ENCODE measurements at regions not wholly inside any gene's neighbourhood (a gene's known extent, or its start where the extent isn't known, plus 50 kb on each side); places are given as distances from the start of the nearest gene placed in this dataset.

- Histone ChIP-seq H2AFZ (ENCODE audit: low read length) (no peak overlapping the region), H3K9me3 (ENCODE audit: low read length) (no peaks in the 10 kb centered on the region), H4K20me1 (ENCODE audit: insufficient read depth, low read length) (no peaks in the 10 kb centered on the region), H3K27me3 (ENCODE audit: insufficient read depth, low read length) (no peaks in the 10 kb centered on the region), H3K4me1 (ENCODE audit: insufficient read depth, low read length, severe bottlenecking) (no peaks in the 10 kb centered on the region), H3K4me3 (ENCODE audit: low read depth, low read length, poor library complexity, severe bottlenecking) (no peak overlapping the region), H3K79me2 (ENCODE audit: insufficient read depth, low read length) (no peaks in the 10 kb centered on the region), H3K9ac (ENCODE audit: low read length) (no peak overlapping the region), H3F3A (ENCODE audit: insufficient read depth, low read length) (no peaks in the 10 kb centered on the region), H3K4me2 (ENCODE audit: low read length) (no peak overlapping the region), H3K36me3 (ENCODE audit: insufficient read depth, low read length) (no peaks in the 10 kb centered on the region), H3K27ac (ENCODE audit: low read depth, low read length, poor library complexity, severe bottlenecking) (no peak overlapping the region), H3K9me2 (ENCODE audit: low read depth, low read length) (no peaks in the 10 kb centered on the region)
- TF ChIP-seq, protein P1, sequence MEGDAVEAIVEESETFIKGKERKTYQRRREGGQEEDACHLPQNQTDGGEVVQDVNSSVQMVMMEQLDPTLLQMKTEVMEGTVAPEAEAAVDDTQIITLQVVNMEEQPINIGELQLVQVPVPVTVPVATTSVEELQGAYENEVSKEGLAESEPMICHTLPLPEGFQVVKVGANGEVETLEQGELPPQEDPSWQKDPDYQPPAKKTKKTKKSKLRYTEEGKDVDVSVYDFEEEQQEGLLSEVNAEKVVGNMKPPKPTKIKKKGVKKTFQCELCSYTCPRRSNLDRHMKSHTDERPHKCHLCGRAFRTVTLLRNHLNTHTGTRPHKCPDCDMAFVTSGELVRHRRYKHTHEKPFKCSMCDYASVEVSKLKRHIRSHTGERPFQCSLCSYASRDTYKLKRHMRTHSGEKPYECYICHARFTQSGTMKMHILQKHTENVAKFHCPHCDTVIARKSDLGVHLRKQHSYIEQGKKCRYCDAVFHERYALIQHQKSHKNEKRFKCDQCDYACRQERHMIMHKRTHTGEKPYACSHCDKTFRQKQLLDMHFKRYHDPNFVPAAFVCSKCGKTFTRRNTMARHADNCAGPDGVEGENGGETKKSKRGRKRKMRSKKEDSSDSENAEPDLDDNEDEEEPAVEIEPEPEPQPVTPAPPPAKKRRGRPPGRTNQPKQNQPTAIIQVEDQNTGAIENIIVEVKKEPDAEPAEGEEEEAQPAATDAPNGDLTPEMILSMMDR (IDR thresholded peaks at IDR 0.05; ENCODE audit: low read length) = no peak
- TF ChIP-seq EZH2 (IDR thresholded peaks at IDR 0.05; ENCODE audit: borderline replicate concordance, low read length) = no peak
Measured at GRCh38 chr1:18018366-18018765, 89.2 kb upstream of the IGSF21 start.

- no peaks in the 10 kb centered on the region for H3F3A ChIP-seq (ENCODE audit: insufficient read depth, low read length)
- H3K4me1 ChIP-seq (ENCODE audit: insufficient read depth, low read length, severe bottlenecking) = no peaks in the 10 kb centered on the region
- TF ChIP-seq, protein P1 (IDR thresholded peaks at IDR 0.05; ENCODE audit: low read length) = no peak
- TF ChIP-seq EZH2 (IDR thresholded peaks at IDR 0.05; ENCODE audit: borderline replicate concordance, low read length) = no peak
- no peaks in the 10 kb centered on the region for H4K20me1 ChIP-seq (ENCODE audit: insufficient read depth, low read length)
- no peaks in the 10 kb centered on the region for H3K79me2 ChIP-seq (ENCODE audit: insufficient read depth, low read length)
- no peak overlapping the region for H3K4me3 ChIP-seq (ENCODE audit: low read depth, low read length, poor library complexity, severe bottlenecking)
- H3K36me3 ChIP-seq (ENCODE audit: insufficient read depth, low read length) = no peaks in the 10 kb centered on the region
- no peak overlapping the region for H3K4me2 ChIP-seq (ENCODE audit: low read length)
- H3K9me3 ChIP-seq (ENCODE audit: low read length) = no peaks in the 10 kb centered on the region
- no peak overlapping the region for H3K27ac ChIP-seq (ENCODE audit: low read depth, low read length, poor library complexity, severe bottlenecking)
- H3K9me2 ChIP-seq (ENCODE audit: low read depth, low read length) = no peaks in the 10 kb centered on the region
- no peak overlapping the region for H2AFZ ChIP-seq (ENCODE audit: low read length)
- no peak overlapping the region for H3K9ac ChIP-seq (ENCODE audit: low read length)
- H3K27me3 ChIP-seq (ENCODE audit: insufficient read depth, low read length) = no peaks in the 10 kb centered on the region
Measured at GRCh38 chr1:18020021-18020817, 87.4 kb upstream of the IGSF21 start.

- H3K27ac ChIP-seq (ENCODE audit: low read depth, low read length, poor library complexity, severe bottlenecking) = no peak overlapping the region
Measured at GRCh38 chr1:18021242-18021641, 86.4 kb upstream of the IGSF21 start.

More at GRCh38 chr1:18021242-18021641, 86.4 kb upstream of the IGSF21 start:
- no peaks in the 10 kb centered on the region for H3K4me1 ChIP-seq (ENCODE audit: insufficient read depth, low read length, severe bottlenecking)
- H3K9me2 ChIP-seq (ENCODE audit: low read depth, low read length) = no peaks in the 10 kb centered on the region
- TF ChIP-seq EZH2 (IDR thresholded peaks at IDR 0.05; ENCODE audit: borderline replicate concordance, low read length) = no peak
- TF ChIP-seq, protein P1 (IDR thresholded peaks at IDR 0.05; ENCODE audit: low read length) = no peak
- no peaks in the 10 kb centered on the region for H3K36me3 ChIP-seq (ENCODE audit: insufficient read depth, low read length)
- no peaks in the 10 kb centered on the region for H3K79me2 ChIP-seq (ENCODE audit: insufficient read depth, low read length)
- H2AFZ ChIP-seq (ENCODE audit: low read length) = no peak overlapping the region
- H3K4me2 ChIP-seq (ENCODE audit: low read length) = no peak overlapping the region
- no peaks in the 10 kb centered on the region for H4K20me1 ChIP-seq (ENCODE audit: insufficient read depth, low read length)
- H3K9ac ChIP-seq (ENCODE audit: low read length) = no peak overlapping the region
- no peaks in the 10 kb centered on the region for H3K9me3 ChIP-seq (ENCODE audit: low read length)
- H3K4me3 ChIP-seq (ENCODE audit: low read depth, low read length, poor library complexity, severe bottlenecking) = no peak overlapping the region
- H3K27me3 ChIP-seq (ENCODE audit: insufficient read depth, low read length) = no peaks in the 10 kb centered on the region
- no peaks in the 10 kb centered on the region for H3F3A ChIP-seq (ENCODE audit: insufficient read depth, low read length)

Measured in OCI-LY1 (cell line).